Chondrocyte (in vitro differentiated cells): ENCODE measurements at regions not wholly inside any gene's neighbourhood (a gene's known extent, or its start where the extent isn't known, plus 50 kb on each side); places are given as distances from the start of the nearest gene placed in this dataset.

Experiments used
- DNase-seq: peaks from one replicate; pipeline ENCODE4 v3.0.0; 2021; ENCODE audit warnings: mixed read lengths, low spot score
- H3K27ac Mint-ChIP-seq: one replicate; pipeline ENCODE4 v1.8.0; 2021; ENCODE audit warnings: mild to moderate bottlenecking, moderate library complexity, mixed read lengths; ENCODE audit not compliant: unreplicated experiment
- H3K27me3 Mint-ChIP-seq: 2 replicates; pipeline ENCODE4 v1.8.0; 2021; ENCODE audit warnings: low read depth, mixed read lengths
- H3K36me3 Mint-ChIP-seq: 2 replicates; pipeline ENCODE4 v1.8.0; 2021; ENCODE audit warnings: low read depth, mixed read lengths
- H3K4me1 Mint-ChIP-seq: 2 replicates; pipeline ENCODE4 v1.8.0; 2021; ENCODE audit warnings: low read depth, mild to moderate bottlenecking, mixed read lengths
- H3K4me3 Mint-ChIP-seq: one replicate; pipeline ENCODE4 v1.8.0; 2021; ENCODE audit warnings: mild to moderate bottlenecking, moderate library complexity, mixed read lengths; ENCODE audit not compliant: unreplicated experiment
- H3K9me3 Mint-ChIP-seq: 2 replicates; pipeline ENCODE4 v1.8.0; 2021; ENCODE audit warnings: low read depth, mixed read lengths
- TF ChIP-seq, protein P1 (sequence below): fragments of 200-600 bp; sonication (generic); IDR thresholded peaks from 2 replicates; pipeline ENCODE4 v1.5.0; 2021; ENCODE audit warnings: antibody characterized with exemption, mild to moderate bottlenecking, moderate library complexity

DNA sequence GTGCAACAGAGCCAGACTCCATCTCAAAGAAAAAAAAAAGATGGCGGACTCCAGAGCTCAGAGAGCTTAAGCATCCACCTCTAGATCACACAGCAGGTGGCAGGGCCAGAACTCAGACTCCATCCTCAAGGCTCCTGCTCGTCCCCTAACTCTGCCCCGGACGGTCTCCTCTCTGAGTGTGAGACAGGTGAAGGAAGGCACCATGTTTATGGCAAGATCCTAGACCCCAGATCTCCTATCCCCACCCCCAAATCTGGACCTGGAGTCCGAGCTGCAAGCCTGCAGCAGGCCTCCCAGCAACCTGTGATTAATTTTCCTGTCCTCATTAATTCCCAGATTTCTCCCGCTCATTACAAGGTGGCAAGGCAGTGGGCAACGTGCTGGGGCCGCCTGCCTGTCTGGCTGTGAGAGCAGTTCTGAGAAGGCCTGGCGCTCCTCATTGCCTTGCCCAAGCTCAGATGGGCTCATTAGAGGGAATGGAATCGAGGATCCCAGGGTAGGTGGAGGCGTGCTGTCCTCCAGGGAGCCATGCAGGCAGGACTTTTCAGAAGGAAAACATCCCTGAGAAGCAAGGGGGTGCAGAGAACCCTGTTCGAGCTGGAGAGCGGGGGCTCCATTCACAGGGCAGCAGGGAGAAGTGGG is 296.6 kb upstream of the RTL1 start:
- H3K27me3 Mint-ChIP-seq: no peaks in the 10 kb centered on the region
- H3K9me3 Mint-ChIP-seq: peaks cover 16% of the 10 kb centered on the region
- H3K27ac Mint-ChIP-seq: no peak overlapping the region
- H3K36me3 Mint-ChIP-seq: no peaks in the 10 kb centered on the region
- H3K4me3 Mint-ChIP-seq: no peak overlapping the region
- TF ChIP-seq, protein P1, sequence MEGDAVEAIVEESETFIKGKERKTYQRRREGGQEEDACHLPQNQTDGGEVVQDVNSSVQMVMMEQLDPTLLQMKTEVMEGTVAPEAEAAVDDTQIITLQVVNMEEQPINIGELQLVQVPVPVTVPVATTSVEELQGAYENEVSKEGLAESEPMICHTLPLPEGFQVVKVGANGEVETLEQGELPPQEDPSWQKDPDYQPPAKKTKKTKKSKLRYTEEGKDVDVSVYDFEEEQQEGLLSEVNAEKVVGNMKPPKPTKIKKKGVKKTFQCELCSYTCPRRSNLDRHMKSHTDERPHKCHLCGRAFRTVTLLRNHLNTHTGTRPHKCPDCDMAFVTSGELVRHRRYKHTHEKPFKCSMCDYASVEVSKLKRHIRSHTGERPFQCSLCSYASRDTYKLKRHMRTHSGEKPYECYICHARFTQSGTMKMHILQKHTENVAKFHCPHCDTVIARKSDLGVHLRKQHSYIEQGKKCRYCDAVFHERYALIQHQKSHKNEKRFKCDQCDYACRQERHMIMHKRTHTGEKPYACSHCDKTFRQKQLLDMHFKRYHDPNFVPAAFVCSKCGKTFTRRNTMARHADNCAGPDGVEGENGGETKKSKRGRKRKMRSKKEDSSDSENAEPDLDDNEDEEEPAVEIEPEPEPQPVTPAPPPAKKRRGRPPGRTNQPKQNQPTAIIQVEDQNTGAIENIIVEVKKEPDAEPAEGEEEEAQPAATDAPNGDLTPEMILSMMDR: no peak
- DNase-seq: peak; percentile 63
- H3K4me1 Mint-ChIP-seq: no peaks in the 10 kb centered on the region

DNA sequence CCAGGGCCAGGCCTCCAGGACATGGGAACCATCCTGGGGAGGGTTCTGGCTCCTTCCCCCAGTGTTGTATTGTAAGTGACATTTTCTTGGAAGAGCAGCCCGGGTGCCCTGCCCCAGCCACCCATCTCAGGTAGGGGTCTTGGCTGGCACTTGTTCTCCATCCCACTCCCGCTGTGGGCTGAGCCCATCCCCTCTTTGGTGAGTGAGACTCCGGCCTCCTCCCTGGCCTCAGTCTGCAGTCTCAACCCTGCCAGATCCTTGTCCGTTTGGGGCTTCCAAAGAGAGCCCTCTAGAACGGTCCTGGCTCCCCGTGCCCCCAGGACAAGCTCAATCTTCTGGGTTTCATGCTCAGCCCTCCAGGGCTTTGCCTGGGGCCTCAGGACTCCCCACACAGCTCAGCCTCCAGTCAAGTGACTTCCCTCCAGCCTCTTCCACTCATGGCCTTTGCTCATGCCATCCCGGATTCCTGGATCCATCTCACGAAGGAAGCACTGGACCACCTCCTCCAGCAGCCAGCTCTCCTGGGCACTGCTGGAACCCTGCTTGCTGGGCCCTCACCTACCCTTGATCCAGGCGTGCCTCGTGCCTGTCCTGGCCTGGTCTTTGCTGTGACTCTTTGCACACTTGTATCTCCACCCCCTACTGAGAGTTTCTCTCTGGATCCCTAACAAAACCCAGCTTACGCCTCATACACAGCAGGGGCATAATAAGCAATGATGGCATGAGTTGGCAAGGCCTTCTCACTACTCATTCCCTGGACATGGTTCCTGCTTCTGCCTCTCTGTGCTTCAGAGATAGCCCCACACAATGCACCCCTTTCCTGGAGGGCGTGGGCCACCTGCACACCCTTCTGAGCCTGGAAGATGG is 297.4 kb upstream of the RTL1 start:
- no peak overlapping the region for H3K27ac Mint-ChIP-seq
- DNase-seq: peak; percentile 71
- H3K4me3 Mint-ChIP-seq: no peak overlapping the region
- H3K9me3 Mint-ChIP-seq: peaks cover 23% of the 10 kb centered on the region
- no peaks in the 10 kb centered on the region for H3K36me3 Mint-ChIP-seq
- no peaks in the 10 kb centered on the region for H3K27me3 Mint-ChIP-seq
- H3K4me1 Mint-ChIP-seq: no peaks in the 10 kb centered on the region
- TF ChIP-seq, protein P1: no peak

DNA sequence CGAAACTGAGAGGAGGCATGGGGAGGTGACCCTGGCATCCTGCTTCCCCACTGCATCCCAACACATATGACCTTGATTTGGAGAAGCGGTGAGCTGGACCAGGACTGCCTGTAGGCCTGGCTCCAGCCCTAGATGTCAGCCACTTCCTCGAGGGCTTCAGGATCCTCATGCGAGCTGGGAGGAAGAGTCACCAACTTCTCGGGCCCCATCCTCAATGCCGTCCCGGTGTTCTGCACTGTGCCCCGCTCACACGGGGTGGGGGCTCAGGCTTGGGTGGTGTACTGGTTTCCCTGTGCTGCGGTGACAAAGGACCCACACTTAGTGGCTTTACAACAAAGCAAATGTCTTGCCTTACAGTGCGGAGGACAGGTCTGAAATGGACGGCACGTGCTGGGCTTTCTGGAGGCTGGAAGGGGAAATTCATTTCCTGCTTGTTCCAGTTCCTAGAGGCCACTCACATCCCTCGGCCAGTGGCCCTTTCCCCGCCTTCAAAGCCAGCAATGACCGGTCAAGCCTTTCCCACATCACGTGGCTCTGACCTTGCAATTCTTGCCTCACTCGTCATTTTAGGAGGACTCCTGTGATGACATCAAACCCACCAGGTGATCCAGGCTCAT is 298.1 kb upstream of the RTL1 start:
- Mint-ChIP-seq H3K9me3 (peaks cover 29% of the 10 kb centered on the region), H3K4me1 (no peaks in the 10 kb centered on the region), H3K27me3 (no peaks in the 10 kb centered on the region), H3K4me3 (no peak overlapping the region), H3K27ac (no peak overlapping the region), H3K36me3 (peaks cover 2% of the 10 kb centered on the region)
- DNase-seq: peak; percentile 83
- TF ChIP-seq, protein P1: no peak

DNA sequence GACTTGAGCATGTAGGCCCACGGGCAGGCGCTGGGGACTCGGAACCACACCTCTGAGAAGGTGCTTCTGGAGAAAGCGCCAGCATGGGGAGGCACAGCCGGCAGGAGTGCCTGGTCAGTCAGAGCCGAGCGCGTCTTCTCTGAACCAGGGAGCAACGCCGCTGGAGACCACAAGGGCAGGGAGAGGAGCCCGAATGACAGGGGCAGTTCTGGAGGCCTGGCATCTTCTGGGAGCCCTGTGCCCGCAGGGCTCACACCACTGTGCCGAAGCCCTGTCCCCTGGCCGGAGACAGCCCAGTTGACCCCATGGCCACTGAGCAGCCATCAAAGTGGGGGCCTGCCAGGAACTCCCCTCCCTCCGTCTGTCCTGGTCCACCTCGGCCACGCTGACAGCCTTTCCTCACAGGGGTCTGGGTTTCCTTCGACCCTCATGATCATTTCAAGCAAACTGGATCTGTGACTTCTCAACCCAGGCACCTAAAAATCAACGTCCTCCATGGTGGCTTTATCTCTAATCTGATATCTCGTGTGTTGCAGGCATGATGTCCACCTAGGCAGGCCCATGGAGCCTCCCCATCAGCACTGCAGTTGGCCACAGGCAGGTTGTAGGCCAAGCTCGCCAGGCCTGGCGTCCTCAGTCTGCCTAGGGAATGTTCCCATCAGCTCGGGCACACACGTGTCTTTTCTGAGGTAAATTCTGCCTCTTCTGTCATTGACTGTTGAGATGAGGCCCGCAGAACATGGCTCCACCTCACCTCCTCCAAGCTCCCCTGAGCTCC is 299.3 kb upstream of the RTL1 start:
- Mint-ChIP-seq H3K27me3 (peaks cover 1% of the 10 kb centered on the region), H3K9me3 (peaks cover 38% of the 10 kb centered on the region), H3K36me3 (peaks cover 4% of the 10 kb centered on the region), H3K4me1 (no peaks in the 10 kb centered on the region), H3K27ac (no peak overlapping the region), H3K4me3 (no peak overlapping the region)
- peak; percentile 72 for DNase-seq
- TF ChIP-seq, protein P1: no peak

DNA sequence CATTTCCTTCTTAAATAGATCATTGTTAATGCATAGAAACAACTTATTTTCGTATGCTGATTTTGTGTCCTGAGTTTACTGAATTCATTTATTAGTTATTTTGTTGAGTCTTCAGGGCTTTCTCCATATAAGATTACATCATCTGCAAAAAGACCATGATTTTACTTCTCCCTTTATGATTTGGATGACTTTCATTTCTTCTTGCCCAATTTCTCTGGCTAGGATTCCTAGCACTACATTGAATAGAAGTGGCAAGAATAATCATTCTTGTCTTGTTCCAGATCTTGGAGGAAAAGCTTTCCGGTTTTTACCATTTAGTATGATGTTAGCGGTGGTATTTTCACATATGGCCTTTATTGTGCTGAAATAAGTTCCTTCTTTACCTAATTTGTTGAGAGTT is 303.0 kb upstream of the RTL1 start:
- Mint-ChIP-seq H3K27ac (no peak overlapping the region), H3K9me3 (peaks cover 67% of the 10 kb centered on the region), H3K27me3 (peaks cover 5% of the 10 kb centered on the region), H3K4me3 (no peak overlapping the region), H3K4me1 (no peaks in the 10 kb centered on the region), H3K36me3 (peaks cover 15% of the 10 kb centered on the region)
- DNase-seq: no peak
- TF ChIP-seq, protein P1: no peak
